ENCODE measurements at regions not wholly inside any gene's neighbourhood (a gene's known extent, or its start where the extent isn't known, plus 50 kb on each side); places are given as distances from the start of the nearest gene placed in this dataset.

DNA sequence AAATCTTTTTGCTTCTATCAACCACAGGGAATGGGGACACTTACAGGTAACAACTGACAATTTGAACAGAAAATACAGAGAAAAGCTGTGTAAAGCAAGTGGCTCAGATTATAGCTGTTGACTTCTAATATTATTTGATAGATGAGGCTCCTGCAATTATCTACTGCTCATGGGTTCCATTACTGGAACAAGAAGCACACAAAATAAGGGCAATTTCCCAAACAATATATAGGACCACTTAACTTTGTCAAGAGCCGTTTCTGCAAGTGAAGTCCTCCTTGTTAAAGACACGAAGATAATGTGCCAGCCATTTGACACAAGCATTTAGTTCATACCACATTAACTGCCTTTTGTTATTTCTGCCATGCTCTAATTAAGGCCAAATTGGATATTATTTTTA is 315.5 kb upstream of the ARID1B start:
- ATAC-seq, result no peak
- DNase-seq (ENCODE audit: low spot score), result no peak

DNA sequence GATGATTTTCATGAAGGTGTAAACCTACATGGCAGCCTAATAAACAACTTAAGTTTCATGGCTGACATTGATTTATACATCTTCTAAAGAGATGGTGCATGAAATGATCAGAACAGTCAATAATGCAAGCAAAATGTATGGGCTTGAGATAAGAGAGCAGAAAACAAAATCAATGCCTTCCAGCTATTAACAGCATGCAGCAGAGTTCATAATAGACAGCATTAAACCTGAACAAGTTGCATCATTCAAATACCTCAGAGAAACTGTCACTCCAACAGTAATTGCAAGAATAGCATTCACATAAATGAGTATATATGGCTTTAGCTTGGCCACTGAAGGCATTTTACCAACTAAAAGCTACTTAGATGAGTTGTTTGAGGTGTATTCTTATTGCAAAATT is 319.6 kb upstream of the ARID1B start:
- DNase-seq (ENCODE audit: low spot score) (no peak), ATAC-seq (no peak)

DNA sequence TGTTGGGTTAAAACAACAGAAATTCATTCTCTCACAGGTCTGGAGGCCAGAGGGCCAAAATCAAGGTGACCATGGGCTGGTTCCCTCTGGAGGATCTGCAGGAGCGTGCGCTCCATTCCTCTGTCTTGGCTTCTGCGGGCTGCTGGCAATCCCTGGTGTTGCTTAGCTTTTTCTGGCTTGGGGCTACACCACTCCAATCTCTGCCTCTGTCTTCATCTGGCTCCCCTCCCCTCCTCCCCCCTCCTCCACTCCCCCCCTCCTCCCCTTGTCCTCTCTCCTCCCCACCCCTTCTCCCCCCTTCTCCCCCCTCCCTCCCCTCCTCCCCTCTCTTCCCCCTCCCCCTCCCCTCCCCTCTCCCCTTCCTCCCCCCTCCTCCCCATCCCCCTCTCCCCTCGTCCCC is 321.3 kb upstream of the ARID1B start:
- no peak for ATAC-seq
- DNase-seq (ENCODE audit: low spot score), result no peak

DNA sequence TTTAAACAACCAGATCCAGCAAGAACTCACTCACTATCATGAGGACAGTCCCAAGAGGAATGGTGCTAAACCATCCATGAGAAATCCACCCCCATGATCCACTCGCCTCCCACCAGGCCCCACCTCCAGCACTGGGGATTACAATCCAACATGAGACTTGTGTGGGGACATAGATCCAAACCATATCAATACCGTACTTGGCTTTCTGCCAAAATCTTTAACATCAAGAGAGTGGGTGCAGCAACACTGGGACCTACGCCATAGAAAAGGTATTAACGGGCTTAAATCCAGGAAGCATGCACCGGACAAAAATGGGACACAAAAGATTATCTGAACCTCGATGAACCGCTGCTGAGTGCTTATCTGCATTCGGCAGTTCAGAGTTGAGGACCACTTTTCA is 322.3 kb upstream of the ARID1B start:
- DNase-seq (ENCODE audit: low spot score) (no peak), ATAC-seq (no peak)

DNA sequence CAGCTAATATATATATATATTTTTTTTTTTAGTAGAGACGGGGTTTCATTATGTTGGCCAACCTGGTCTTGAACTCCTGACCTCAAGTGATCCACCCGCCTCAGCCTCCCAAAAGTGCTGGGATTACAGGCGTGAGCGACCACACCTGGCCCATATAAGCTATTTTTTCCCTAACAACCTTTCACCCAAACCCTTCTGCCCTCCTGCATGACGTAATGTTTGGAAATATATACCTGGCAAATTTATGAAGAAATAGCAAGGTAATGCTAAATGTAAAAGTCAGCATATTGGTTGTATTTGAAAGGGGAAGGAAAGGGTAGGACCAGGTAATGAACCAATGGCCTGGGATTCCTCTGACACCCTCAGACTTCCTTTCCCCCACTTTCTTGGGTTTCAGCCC is 325.5 kb upstream of the ARID1B start:
- no peak for DNase-seq (ENCODE audit: low spot score)
- ATAC-seq, result no peak

DNA sequence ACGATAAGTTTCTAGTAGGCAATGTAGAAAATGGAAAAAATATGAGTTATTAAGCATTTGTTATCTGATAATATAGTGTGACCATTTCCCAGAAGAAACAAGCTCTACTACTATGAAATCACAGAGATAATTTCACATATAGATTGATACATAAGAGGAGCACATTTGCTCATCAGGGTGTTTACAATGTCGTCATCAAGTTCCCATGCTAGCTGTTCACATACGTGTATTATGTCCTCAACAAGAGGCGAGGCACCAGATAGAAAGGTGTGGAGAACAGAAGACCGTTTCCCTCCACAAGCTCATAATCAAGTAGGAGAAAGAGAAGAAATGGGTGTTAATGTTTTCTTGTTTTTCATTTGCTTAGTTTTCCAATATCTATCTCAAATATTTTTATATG is 326.1 kb upstream of the ARID1B start:
- DNase-seq (ENCODE audit: low spot score), result no peak
- ATAC-seq, result no peak

DNA sequence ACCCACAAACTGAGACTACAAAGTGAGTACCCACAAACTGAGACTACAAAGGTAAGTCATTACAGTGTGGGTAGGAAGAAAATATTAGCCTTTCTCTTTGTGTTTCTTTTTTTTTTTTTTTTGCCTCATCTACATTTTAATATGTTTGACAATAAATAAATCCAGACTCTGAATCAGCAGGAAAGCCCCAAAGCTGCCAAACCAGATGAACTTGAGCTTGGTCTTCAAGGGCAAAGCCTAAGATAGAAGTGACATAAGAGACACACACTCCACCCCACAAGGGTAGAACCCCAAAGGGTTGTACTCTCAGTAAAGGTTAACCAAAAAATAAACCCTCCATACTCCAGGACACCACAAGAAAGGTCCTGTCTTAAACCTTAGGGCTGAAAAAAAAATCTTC is 326.8 kb upstream of the ARID1B start:
- ATAC-seq, result no peak
- DNase-seq (ENCODE audit: low spot score), result no peak

DNA sequence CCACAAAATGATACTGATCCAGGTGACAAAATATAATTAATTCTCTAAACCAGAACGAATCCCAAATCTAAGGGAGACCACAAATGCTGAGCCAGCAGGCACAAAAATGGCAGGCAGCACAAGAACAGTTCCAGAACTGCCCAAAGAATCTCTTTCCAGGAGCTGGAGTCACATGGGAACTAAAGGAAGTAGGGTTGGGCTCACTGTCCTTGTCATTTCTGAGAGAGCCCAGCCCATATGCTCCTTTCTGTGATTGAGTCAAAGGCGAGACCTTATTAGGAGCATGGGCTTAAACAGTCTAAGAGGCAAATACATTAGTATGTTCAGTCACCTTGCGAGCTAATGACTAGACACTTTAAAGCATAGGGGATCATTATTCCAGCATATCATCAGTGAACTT is 327.6 kb upstream of the ARID1B start:
- ATAC-seq (peak; percentile 12), DNase-seq (ENCODE audit: low spot score) (no peak)

DNA sequence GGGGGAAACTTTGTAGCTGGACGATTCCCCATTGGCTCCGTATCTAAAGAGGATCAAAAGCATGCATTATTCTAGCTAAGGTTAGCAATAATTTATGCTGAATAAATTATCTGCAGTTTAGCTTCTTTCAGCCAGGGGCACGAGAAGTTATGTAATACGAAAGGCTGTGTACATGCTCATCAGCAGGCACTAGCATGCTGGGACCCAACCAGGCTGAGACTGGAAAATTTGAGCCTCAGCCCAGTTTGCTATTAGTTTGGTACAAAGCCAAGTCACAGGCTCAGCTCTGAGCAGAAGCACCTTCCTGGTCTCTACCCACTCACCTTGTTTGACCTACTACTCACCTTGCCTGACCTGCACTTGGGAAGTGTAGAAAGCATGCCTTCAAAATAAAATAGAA is 328.1 kb upstream of the ARID1B start:
- peak; percentile 71 for ATAC-seq
- DNase-seq (ENCODE audit: low spot score), result peak; percentile 53

DNA sequence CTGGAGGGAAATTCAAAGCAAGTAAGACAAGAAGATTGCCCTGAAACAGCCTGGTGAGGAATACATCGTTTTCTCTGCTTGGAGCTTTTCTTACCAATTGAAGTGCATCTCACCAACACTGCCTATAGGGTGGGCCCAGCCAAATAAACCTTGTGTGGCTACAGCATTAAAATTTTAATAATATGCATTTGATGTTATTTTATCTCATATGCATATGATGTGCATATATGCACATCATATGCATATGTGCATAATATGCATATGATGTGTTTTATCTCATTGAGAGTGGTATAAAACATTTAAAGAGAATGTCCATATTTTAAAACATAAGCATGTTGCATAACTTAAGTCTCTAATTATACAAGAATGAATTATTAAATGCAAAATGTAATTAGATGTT is 328.6 kb upstream of the ARID1B start:
- no peak for ATAC-seq

DNA sequence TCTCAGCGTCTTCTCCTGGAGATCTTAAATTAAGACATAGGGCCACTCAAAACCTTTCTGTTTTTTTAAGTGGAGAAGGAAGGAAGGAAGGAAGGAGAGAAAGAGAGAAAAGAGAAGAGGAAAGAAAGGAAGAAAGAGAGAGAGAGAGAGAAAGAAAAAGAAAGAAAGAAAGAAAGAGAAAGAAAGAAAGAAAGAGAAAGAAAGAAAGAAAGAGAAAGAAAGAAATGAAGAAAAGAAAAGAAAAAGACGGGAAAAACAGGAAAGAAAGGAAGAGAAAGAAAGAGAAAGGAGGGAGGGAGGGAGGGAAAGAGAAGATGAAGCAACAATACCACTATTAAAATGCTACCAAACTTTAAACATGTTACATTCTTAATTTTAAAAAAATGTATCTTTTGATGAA is 336.5 kb upstream of the ARID1B start:
- no peak for ATAC-seq

More for the DNA sequence above, 328.6 kb upstream of the ARID1B start:
- no peak for DNase-seq (ENCODE audit: low spot score)

DNA sequence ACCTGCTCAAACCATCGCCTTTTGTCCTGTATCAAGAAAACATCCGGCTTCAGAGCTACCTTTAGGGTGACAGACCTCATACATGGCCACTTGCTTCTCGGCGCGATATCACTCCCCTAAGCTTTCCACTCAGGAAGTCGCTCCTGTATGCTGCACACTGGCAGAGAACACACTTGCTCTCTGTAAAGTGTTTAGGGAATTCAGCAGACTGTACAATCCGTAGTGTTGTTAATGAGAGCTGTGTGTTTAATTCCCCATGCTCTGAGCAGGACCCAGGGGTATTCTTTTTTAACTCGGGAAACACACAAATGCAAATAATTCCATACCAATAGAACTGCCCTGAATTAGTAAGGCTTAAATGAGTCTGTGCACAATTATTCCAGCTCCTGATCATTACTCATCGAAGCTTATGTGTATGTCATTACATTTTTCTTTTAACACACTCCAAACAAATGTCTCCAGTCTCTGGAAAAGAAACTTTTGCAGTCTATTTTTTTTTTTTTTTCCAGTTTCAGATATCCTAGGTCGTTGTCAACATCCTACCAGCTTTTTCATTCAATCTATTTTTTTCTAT is 338.7 kb upstream of the ARID1B start:
- ATAC-seq (no peak), DNase-seq (ENCODE audit: low spot score) (no peak)

More for the DNA sequence above, 336.5 kb upstream of the ARID1B start:
- DNase-seq (ENCODE audit: low spot score), result no peak

DNA sequence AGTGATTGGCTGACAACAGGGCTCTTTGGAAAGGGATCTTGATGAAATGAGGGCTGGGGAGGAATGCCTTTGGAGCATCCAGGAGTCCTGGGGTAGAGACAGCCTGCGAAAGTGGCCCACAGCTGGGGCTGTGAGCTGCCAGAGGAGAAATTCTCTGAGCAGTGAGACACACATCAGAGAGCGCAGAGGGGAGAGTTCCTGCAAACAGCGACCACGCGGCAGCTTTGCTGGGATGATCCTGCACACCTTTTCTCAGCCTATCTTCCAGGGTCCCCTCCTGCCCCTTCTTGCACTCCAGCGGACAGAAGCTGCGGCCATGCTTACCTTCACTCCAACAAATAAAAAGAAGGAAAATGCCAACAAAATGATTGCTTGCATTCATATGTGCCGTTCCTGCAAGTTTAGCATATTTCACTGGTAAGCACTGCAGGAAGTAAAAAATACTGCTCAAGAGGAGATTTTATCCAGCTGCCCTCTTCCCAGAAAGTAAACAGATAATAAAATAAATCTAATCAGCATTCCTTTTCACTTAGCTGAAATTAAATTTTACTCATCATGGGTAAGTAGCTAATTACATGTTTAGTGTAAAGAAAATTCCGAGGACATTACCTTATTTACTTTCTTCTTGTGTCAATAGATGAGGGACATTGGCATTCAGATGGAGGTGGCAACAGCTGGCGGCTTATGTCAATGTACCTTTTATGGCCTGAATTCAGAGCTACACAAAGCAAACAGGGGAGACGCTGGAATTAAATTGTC is 339.9 kb upstream of the ARID1B start:
- ATAC-seq (no peak), DNase-seq (ENCODE audit: low spot score) (no peak)

DNA sequence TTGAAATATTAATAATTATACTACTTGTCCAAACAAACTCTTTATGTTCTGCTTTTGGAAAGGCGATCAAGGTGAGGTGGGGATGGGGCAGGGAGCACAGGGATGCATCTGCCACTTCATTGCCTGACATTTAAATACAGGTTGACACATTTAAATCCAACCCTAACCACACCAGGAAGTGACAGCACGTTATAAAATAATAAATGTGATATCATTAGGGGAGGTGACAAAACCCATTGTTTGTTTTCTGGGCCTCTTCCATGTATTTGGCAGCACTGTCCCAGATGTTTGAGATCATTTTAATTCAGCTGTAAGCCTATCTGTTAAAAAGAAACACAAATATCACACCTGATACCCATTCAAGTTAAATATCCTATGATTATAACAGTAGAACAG is 342.4 kb upstream of the ARID1B start:
- DNase-seq (ENCODE audit: low spot score), result no peak
- no peak for ATAC-seq

DNA sequence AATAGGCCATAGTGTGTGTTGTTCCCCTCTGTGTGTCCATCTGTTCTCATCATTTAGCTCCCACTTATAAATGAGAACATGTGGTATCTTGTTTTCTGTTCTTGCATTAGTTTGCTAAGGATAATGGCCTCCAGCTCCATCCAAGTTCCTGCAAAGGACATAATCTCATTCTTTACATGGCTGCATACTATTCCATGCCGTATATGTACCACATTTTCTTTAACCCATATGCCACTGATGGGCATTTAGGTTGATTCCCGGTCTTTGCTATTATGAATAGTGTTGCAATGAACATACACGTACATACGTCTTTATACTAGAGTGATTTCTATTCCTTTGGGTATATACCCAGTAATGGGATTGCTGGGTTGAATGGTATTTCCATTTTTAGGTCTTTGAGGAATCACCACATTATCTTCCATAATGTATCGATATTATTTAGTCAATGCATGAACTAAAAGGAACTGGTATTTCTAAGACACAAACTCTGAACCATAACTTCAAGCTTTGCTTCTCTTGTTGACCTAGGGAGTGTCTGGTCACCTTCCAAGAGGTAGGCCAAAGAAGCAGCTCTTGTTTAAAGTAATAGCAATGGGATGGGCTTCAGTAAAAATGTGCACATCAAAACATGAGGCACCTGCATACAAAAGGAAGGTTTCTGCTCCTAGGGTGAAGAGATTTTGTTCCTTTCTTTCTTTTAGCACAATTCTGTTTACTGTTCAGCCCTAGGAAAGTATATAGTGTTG is 343.0 kb upstream of the ARID1B start:
- ATAC-seq, result no peak
- DNase-seq (ENCODE audit: low spot score), result no peak

DNA sequence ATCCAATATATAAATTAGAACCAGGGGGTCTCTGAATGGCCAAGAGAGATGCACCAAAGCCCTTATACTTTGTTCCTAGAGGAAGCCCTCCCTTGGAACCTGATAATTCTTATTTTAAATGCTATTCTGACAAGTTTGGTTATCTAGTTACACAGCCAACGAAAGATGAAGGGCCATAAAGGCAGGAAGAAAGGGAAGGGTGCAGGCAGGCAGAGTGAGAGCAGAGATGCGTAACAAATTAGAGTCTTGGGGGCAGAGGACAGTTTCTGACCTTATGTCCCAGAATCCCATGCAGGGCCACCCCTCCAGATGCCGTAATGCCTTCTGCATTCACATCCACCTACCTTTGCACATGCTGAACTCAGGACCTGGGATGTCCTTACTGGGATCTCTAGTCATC is 344.6 kb upstream of the ARID1B start:
- DNase-seq (ENCODE audit: low spot score) (no peak), ATAC-seq (no peak)

DNA sequence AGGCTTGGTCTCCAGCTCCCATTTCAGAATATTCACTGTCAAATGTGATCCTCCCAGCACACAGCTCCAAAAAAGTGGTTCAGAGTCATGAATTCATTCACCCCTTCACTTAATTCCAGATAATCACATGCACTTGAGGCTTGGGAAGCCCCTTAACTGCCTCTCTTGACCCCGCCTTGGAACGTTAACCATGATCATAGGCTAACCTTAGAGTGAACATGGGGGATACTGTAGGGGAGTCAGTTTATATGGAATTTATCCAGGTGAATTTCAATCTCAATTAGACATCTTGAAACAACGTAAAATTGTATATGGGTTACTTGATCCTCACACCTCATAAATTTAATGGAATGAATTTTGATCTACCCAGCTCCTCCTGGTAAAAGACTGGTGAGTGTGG is 346.8 kb upstream of the ARID1B start:
- DNase-seq (ENCODE audit: low spot score) (no peak), ATAC-seq (no peak)

DNA sequence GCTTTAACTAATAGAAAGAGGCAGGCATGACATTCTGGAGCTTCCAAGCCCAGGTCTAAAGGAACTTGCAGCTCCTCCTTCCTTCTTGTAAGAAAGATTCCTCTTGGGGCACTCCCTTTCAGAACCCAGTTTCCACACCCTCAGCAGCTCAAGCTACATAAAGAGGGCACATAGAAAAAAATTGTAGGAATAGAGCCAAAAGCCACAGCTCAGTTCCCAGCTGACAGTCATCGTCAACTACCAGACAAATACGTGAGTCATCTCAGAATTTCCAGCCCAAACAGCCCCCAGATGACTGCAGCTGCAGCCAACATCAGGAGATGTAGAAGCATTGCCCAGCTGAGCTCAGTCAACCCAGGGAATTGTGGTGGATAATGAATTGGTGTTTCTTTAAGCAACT is 349.8 kb upstream of the ARID1B start:
- ATAC-seq (no peak), DNase-seq (ENCODE audit: low spot score) (no peak)

DNA sequence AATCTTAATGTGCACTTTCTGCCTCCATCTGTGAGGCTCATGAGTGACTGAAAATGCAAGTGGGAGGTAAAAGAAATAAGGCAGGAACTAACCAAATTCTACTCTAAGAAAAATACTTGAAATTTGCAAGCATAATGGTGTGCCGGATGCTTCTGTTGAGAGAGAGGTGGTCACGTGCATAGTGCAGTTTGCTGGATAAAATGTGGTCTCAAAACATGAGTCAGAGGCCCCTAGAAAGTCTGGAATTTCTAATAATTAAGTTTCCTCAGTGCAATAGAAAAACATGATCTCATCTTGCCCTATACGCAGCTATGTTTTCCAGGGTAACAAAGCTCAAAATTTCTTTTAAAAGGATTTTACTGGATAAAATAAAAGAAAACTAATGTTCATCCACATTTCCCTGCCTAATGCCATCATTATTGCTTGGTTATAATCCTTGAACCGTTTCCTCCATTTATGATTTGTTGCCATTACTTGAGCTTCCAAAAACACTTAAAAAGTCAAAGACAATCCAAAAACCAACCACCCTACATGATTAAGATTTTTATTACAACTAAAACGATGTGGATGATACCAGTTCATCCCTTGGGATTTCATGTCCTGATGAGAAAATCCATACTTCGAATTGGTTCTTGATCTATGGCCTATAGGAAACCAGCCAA is 351.7 kb upstream of the ARID1B start:
- no peak for ATAC-seq

DNA sequence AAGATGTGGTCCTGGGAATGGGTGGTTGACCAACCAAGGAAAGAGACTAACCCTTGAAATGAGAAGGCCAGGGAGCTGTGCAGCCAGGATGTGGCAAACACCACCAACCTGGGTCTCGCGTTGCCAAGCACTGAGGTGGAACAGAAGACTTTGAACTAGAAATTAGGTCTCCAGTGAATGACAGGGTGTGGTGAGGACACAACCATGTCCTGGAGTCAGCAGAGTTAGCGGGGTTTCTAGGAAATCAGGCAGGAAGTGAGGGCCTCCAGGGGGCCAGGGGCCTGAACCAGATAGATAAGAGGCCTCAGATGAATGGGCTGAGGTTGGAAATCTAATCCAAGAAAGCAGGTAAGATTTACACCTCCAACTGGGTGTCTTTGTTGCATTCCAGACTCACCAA is 353.3 kb upstream of the ARID1B start:
- DNase-seq (ENCODE audit: low spot score) (no peak), ATAC-seq (no peak)

More for the DNA sequence above, 351.7 kb upstream of the ARID1B start:
- DNase-seq (ENCODE audit: low spot score), result no peak

DNA sequence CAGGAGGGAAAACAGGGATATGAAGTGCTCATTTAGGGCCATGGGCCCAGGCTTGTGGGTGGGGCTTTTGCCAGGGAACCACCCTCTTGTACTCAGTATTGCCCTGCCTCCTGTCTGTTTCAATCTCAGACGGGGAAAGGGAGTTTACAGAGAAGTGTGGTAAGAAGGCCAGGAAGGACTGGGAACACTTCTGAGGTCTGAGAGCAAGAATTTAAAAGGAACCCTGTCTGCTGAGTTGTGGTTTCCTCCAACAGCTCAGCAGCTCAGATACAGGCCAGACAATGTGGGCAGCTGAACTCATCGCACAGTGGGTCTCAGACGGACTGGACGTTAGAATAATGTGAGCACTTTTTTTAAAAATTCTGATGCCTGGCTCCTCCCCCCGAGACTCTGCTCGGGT is 354.1 kb upstream of the ARID1B start:
- DNase-seq (ENCODE audit: low spot score) (no peak), ATAC-seq (no peak)

DNA sequence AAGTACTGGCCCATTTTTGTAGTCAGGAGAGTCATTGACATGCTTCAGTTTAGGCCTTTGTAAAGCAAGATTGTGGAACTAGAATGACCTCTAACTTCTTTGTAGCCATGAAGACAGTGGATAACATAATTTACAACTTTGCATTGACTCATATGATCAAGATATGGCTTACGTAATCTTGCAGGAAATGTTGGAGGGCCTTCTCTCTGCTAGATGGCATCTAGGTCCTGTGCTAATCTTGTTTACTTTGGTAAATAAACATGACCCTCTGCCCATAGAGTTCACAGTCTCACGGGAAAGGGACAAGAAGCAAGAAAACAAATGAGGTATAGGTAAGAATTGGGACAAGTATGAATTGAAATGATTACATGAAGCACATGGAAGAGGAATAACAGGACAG is 355.2 kb upstream of the ARID1B start:
- peak; percentile 90 for ATAC-seq

More for the DNA sequence above, 355.2 kb upstream of the ARID1B start:
- no peak for DNase-seq (ENCODE audit: low spot score)
